GM12892 (cell line): ENCODE measurements at regions not wholly inside any gene's neighbourhood (a gene's known extent, or its start where the extent isn't known, plus 50 kb on each side); places are given as distances from the start of the nearest gene placed in this dataset.

Experiments
- POLR2A ChIP-seq: IDR thresholded peaks from 2 replicates; pipeline ENCODE4 v1.6.1; 2011; ENCODE audit warnings: low read depth, low read length, control low read depth
- POLR2AphosphoS5 ChIP-seq: IDR thresholded peaks from 2 replicates; pipeline ENCODE4 v1.6.1; 2011; ENCODE audit warnings: low read depth, low read length, control low read depth

GRCh38 chr15:66643033-66643432 is 59.0 kb upstream of the SMAD6 start:
- TF ChIP-seq POLR2A (no peak), POLR2AphosphoS5 (no peak)
